ENCODE measurements at regions not wholly inside any gene's neighbourhood (a gene's known extent, or its start where the extent isn't known, plus 50 kb on each side); places are given as distances from the start of the nearest gene placed in this dataset.
"Not testable (repeated sequence)": the region's sequence is repeated elsewhere in the genome, so short reads cannot be mapped to it uniquely, and the experiment has no call there.

- DNase-seq, result no peak
These were observed 106.3 kb upstream of the ANKRD28 start for GRCh38 chr3:15903759-15904720.

GRCh38 chr3:15905041-15905440 lies 107.3 kb upstream of the ANKRD28 start:
- DNase-seq, result no peak

- not testable (repeated sequence) for DNase-seq
These were observed 109.6 kb upstream of the ANKRD28 start for GRCh38 chr3:15907403-15907802.

- DNase-seq, result no peak
These were observed 121.2 kb upstream of the ANKRD28 start for GRCh38 chr3:15918988-15919387.

GRCh38 chr3:15919971-15920370 lies 122.2 kb upstream of the ANKRD28 start:
- DNase-seq, result no peak

- DNase-seq, result no peak
These were observed 126.0 kb upstream of the ANKRD28 start for GRCh38 chr3:15923640-15924405.

GRCh38 chr3:15924914-15925313 lies 127.1 kb upstream of the ANKRD28 start:
- DNase-seq, result no peak

- no peak for DNase-seq
These were observed 129.1 kb upstream of the ANKRD28 start for GRCh38 chr3:15926871-15927270.

GRCh38 chr3:15927969-15928368 lies 130.2 kb upstream of the ANKRD28 start:
- no peak for DNase-seq

- no peak for DNase-seq
These were observed 132.3 kb upstream of the ANKRD28 start for GRCh38 chr3:15929944-15930571.

- DNase-seq, result no peak
These were observed 134.8 kb upstream of the ANKRD28 start for GRCh38 chr3:15932348-15933300.

- no peak for DNase-seq
These were observed 135.8 kb upstream of the ANKRD28 start for GRCh38 chr3:15933439-15934139.

GRCh38 chr3:15934389-15935195 lies 136.8 kb upstream of the ANKRD28 start:
- DNase-seq, result no peak

- DNase-seq, result no peak
These were observed 138.5 kb upstream of the ANKRD28 start for GRCh38 chr3:15936312-15936711.

- no peak for DNase-seq
These were observed 142.9 kb upstream of the ANKRD28 start for GRCh38 chr3:15940641-15941040.

- DNase-seq, result not testable (repeated sequence)
These were observed 143.7 kb upstream of the ANKRD28 start for GRCh38 chr3:15941457-15941856.

- DNase-seq, result no peak
These were observed 144.2 kb upstream of the ANKRD28 start for GRCh38 chr3:15941958-15942357.

- DNase-seq, result no peak
These were observed 144.7 kb upstream of the ANKRD28 start for GRCh38 chr3:15942462-15942861.

- no peak for DNase-seq
These were observed 145.2 kb upstream of the ANKRD28 start for GRCh38 chr3:15942936-15943335.

GRCh38 chr3:15948388-15948787 lies 150.6 kb upstream of the ANKRD28 start:
- DNase-seq, result no peak

Data from stimulated activated naive CD4-positive, alpha-beta T cell (primary cell).